Ammon's horn (tissue), 1 donor: ENCODE measurements at regions not wholly inside any gene's neighbourhood (a gene's known extent, or its start where the extent isn't known, plus 50 kb on each side); places are given as distances from the start of the nearest gene placed in this dataset.

Experiments
- DNase-seq: peaks from one replicate; pipeline ENCODE4 v3.0.0-alpha.2; 2016; ENCODE audit warnings: low spot score

DNA sequence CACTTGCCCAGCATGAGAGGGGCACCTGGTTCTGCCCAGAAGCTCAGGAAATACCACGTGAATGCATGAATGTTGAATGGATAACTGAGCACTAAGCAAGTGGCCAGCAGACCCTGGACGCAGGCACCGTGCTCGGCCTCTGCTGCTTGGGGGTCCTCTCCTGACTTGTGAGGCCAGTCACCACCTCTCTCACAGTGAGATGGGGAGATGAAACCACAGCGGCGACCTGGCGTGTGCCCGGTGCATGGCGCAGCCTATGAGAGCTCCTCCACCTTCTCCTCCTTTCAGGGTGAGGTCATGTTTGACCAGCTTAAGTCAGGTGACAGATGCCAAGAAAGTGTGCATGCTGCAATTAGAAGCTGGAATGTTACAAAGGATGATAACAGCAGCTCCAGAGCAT lies 75.5 kb downstream of the HMX1 start:
- no peak for DNase-seq

DNA sequence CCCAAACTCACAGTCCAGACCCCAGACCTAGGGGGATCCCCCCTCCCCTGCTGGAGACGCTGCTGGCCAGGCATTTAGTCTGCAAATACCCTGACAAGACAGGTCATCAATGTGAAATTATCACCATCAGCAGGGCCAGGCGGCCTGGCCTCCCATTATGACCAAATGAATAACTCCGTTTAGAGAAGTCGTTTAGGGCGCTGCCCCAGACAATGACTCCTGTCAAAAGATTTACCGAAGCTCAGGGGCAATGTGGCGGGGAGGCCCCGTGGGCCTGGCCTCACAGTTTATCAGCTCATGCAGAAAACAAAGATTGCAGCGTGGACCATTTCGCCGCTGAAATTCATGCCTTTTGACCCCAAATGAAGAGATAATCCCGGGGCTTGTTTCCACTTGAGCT lies 76.5 kb downstream of the HMX1 start:
- DNase-seq, result no peak

DNA sequence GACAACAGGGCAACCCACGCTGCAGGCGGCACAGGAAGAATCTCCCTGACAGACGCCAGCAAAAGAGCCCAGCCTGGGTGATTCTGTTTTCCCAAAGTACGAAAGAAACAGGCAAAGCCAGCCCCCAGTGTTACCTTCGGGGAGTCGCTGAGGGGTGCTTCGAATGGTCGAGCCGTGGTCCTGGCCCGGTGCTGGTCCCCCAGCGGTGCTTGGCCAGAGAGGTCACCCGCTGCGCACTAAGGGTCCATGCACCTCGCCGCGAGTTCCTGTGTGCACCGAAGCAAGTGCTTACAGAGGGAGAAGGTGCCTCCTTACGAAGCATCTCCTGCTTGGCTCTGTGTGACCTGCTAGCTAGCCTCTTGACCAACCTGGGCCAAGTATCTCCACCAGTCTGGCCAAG lies 77.1 kb downstream of the HMX1 start:
- peak; percentile 55 for DNase-seq

DNA sequence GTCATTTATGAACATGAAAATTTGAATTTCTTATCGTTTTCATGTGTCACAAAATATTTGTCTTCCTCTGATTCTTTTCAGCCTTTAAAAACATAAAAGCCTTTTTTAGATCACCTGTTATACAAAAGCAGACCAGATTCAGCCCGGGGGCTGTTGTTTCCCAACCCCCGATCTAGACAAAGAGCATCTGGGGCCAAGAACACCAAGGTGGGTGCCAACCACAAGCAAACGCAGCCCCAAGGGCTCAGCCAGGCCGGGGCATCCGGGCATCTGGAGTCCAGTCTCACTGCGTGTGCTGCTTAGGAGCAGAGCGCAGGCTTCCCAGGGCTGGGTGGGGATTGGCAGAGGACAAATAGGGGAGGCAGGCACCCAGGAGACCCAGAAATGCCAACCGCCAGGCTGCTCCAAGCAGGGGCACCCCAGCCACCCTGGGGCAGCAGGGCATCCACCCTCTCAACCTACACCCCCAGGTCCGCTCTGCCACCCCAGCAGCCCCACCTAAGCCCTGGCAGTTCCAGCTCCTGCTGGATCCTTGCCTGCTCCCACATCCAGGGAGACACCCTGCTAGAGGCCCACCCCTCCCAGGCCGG lies 78.0 kb downstream of the HMX1 start:
- DNase-seq, result no peak

DNA sequence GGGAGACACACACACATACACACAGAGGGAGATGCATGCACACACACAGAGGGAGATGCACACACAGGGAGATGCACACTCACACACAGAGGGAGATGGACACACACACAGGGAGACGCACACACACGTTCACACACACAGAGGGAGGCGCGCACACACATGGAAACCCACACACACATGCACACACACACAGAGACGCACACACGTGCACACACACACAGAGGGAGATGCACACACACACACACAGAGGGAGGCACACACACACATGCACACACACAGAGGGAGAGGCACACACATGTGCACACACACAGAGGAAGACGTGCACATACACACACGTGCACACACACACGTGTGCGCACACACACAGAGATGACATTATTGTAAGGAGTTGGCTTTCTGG lies 79.1 kb downstream of the HMX1 start:
- no peak for DNase-seq

DNA sequence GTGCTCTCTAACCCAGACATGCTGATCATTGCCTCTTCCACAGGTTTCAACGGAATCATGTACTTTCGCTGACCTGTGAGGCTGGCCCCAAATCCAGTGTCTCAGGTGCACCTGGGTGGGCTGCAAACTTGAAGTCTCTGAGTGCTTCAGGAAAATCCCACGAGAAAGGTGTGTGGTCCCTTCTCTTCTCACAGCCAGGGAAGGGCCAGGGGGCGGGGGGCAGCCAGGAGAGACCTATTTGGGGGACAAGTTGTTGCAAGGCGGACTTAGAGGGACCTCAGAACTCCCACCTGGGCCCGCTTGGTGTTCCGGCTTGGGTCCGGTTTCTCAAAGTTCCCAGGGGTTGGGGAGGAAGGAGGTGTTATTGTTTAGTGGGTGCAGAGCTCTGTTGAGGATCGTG lies 80.0 kb downstream of the HMX1 start:
- no peak for DNase-seq

DNA sequence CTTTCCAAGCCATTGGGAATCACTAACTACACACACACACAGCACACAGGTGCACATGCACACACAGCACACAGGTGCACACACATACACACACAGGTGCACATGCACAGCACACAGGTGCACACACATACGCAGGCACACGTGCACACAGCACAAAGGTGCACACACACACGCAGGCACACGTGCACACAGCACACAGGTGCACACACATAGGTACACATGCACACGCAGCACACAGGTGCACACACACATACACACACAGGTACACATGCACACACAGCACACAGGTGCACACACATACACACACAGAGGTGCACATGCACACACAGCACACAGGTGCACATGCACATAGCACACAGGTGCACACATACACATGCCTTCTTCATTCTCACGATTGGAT lies 80.9 kb downstream of the HMX1 start:
- no peak for DNase-seq

DNA sequence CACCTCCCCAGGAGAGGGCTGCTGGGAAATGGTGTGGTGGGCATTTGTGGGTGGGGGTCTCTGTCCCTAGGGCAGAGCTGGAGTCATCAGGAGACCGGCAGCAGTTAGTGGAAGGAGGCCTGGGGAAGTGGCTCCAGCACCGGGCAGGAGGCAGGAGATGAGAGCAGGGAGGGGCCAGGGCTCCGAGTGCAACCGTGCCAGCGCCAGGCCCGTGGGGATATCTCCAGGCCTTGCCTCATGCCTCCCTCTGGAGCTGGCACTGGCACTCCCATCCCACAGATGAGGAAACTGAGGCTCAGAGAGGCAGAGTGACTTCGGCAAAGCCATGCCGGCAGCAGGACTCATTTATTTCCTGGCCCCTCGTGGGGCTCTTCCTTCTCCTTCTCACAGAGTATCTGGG lies 83.5 kb downstream of the HMX1 start:
- DNase-seq, result no peak

DNA sequence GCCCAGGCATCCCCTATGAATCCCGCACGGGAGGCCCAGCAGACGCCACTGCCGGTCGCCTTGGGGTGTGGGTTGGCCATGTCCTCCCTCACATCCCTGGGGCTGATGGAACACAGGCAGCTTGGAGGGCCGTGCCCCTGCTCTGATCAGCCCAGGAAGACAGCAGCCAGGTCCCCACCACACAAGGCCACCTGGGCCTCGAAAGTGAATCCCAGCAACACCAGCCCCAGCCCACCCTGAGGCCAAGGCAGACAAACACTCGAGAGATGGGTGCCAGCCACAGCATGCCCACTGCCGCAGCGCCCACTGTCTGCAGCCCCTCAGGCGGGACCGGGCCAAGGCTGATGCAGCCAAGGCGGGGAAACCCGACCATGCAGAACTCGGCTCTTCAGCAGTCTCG lies 85.5 kb downstream of the HMX1 start:
- DNase-seq, result no peak

DNA sequence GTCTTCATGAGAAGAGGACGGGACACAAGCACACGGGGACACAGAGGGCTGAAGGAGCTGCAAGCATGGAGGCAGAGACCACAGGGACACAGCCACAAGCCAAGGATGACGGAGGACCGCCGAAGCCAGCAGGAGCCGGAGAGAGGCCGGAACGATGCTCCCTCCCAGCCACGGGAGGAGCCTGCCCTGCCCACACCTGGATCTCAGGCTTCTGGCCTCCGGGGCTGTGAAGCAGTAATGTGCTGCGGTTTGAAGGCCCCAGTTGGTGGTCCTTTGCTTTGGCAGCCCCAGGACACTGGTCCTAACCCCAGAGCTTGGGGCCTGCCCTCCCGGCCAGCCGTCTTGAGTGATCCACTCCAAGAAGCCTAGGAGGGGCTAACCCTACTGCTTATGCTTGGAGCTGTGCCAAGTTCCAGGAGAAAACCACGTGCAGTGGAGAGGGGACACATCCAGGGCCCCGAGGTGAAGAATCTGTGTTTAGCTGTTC lies 85.9 kb downstream of the HMX1 start:
- DNase-seq, result no peak

DNA sequence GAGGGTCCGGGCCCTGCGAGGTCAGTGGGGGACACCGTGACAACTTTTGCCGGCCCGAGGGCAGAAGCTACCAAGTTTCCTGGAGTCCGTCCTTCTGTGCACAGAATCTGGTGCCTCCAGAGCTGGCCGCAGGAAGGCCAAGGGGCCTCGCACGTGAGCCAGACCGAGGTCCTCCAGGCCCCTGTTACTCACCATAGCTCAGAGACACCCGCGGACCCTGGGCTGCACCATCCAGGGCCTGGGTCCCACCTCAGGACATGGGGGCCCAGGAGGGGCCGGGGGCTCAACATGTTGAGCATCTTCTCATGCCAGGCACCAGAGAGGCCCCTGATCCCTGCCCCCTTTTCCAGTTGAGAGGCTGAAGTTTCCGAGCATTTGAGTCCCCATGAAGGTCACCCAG lies 87.9 kb downstream of the HMX1 start:
- no peak for DNase-seq

DNA sequence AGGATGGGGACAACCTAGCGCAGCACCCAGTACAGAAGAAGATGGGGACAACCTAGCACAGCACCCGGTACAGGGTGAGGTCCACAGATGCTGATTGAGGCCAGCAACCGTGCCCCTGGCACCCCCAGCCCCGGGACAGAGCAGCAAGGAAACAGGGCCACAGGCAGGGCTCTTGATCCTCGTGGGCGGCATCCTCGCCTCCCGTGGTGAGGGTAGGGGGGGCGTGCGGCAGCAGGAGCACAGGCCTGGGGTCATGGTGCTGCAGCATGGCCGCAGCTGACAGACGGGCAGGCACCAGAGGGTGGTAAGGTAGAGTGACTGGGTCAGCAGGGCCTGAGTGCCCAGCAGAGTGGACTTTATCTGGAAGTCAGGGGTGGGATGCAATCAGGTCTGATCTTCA lies 89.5 kb downstream of the HMX1 start:
- no peak for DNase-seq

DNA sequence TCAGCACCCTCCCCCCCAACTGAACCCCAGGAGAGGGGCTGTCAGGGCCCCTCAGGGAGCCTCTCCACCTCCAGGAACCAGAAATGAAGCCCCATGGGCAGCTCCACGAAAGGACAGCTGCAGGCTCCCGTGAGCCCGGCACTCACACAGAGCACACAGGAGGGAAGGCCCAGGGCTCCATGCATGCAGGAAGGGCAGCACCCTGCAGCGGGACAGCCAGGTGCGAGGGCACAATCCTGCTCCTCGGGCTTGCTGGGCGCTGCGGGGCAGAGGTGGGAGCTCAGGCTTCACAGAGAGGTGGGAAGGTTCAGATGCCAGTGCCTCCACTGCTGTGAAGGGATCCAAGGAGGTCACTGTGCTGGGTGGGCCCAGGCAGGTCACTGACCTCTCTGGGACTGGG lies 90.0 kb downstream of the HMX1 start:
- no peak for DNase-seq

DNA sequence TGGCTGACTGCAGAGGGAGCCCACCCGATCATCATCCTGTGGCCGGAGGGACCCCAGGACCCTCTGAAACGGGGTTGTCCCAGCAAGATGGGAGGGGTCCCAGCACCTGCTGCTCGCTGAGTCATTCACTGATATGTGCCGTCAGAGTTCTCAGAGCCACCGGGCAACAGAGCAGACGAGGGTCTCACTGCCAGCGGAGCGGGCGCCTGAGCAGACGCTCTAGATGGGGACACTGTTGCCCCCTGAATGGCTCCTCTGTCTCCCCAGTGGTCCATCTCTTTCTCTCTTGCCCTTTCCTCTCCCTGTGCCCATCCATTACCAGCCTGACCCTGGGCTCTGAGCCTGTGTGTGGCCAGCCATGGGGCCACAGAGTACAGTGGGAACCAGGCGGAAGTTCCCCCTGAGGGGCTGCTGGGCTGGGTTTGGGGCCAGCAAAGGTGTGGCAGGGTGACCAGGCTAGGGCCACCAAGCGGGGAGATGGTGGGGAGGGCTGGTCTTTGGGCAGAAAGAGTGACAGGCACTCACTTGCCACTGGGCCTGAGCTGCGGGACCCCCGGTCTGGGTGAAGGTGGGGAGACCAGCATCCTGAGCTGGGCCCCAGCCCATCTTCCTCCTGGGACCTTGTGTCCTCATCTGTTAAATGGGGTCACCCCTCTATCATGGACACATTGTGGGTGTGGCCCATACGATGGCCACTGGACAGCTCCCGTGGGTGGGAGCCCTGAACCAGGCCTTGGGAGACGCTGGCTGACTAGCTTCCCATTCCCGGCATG lies 90.9 kb downstream of the HMX1 start:
- DNase-seq, result no peak

DNA sequence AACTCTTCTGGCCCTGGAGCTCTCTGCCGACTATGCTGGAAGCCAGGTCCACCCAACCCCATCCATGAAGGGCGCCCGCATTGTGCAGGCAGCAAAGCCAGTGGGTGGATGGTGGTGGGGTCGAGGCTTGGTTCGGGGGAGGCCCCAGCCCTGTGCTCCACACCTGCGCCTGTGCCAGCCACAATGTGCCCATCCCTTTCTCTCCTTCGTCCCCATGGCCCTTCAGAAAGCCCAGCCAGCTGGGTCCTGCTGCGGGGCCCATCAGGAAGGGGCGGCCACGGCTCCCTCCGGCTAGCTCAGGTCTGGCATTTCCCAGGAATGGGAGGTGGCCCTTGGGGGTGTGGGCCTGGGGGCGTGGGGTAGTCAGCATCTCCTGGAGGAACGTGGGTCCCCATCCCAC lies 91.6 kb downstream of the HMX1 start:
- no peak for DNase-seq

DNA sequence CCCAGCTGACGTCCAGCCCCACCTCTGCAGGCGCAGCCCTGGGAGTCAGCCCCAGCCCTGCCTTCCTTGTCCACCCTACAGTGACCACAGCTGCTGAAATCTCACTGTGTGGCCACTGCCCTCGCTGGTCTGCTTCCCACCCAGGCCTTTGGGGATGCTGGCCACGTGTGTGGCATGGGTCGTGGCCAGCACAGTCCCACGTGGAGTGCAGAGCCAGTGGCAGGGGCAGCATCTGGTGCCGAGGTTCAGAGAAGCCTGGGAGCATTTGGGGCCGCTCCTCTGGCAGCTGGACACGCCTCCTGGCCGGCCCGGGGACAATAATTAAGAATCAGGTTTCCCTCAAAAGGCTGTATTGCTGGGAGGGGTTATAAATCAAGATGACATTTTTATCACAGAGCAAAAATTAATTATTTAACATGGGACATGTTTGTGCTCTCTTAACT lies 92.1 kb downstream of the HMX1 start:
- no peak for DNase-seq

DNA sequence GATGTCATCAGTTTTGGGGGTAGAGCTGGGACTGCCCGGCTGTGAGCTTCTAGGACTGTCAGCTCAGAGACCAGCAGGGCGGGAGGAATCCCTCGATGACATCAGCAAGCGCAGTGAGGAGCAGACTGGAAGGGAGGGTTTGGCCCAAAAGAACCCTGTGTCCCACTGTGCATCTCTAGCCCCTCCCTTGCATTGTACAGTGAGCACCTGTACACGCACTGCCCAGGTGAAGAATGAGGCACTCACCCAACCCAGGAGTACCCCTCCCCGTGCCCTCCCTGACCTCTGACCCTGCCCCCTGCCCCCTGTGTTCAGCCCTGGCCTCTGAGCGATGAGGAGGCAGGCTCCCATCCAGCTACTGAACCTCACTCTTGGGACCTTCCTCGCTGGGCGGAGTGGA lies 92.9 kb downstream of the HMX1 start:
- no peak for DNase-seq

DNA sequence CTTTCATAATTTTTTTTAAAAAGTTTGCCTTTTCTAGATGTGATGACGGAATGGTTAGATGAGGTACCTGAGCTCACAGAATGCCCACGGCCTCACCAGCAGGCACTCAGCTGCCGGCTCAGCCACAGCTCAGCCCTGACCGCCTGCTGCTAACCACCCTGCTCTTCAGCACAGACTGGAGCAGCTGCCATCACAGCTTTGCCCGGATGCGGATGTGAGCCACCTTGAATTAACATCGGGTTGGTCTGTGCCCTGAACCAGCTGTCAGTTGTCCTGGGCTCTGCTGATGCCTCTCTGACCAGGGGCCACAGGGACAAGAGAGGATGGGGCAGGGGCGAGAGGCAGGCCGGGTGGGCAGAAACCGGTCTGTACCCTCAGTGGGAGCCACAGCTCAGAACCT lies 93.3 kb downstream of the HMX1 start:
- DNase-seq, result no peak

DNA sequence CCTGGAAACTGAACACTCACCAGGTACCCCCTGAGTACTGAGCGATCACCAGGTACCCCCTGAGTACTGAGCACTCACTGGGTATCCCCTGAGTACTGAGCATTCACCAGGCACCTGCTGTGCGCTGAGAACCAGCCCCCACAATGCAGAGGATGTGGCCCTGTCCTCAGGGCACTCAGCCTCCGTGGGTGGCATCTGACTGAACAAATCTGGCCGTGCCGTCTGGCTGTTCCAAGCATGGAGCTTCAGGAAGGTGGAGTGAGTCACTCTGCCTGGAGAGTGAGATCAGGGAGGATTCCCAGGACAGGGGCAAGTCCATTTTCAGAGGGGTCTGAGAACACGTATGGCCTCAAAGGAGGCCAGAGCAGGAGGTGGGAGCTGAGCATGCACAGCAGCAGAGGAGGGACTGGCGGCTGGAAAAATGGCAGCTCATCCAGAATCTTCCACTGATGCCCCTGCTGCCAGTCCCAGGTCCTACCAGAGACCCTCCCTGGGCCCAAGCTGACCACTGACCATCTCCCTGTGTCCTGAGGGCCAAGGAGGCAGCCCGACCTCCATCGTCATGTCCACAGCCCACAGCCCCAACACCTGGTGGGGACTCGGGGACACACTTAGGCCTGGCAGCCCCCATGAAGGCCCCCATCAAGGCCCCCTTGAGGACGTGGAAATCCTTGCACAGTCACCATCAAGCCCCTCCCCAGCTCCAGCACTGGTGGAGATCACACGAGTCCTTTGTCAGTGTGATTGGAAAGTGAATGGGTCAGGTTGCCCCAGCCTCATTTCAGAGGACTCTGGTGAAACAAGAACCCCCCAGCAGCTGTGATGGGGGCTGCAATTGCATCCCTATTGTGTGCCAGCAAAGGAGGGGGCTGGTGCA lies 94.1 kb downstream of the HMX1 start:
- peak; percentile 20 for DNase-seq

DNA sequence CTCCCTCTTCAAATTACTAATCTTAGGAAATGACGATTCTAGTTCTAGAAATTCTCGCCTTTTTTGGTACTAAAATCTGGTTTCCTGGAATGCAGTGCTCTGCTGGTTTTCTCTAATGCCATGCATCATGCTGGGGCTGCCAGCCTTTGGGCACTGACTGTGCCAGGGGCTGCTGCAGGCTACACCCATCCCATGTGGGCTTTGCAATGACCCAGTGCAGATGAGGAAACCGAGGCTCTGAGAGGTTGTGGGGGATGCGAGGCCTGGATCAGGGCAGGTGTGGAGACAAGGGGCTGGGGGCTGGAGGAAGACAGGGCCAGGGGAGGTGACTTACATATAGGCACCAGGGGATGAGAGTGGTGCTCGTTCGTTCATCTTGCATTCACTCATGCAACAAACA lies 95.3 kb downstream of the HMX1 start:
- no peak for DNase-seq

DNA sequence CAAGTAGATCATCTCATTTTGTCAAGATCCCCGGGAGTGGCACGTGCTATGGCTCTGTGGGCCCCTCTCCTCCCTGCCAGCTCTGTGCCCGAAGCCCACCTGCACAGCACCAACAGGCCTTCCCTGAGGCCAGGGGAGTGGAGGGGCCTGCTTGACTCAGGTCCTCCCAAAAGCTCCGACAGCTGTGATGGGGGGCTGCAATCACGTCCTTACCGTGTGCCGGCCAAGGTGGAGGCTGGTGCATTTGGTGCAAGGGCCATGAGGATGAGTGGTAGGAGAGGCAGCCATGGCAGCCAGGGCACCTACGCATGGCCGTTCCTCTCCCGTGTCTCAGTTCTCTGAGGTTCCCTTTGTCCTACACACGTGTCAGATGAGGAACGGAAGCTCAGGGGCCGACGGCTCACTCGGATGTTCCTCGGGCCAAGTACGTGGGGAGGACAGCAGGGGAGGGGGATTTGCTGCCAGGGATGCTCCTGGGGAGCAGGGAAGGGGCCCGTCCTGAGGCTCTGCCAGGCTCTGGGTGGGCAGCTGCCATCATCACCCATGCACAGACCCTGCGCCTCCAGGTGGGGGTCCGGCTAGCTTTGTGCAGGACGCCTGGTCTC lies 95.8 kb downstream of the HMX1 start:
- no peak for DNase-seq

DNA sequence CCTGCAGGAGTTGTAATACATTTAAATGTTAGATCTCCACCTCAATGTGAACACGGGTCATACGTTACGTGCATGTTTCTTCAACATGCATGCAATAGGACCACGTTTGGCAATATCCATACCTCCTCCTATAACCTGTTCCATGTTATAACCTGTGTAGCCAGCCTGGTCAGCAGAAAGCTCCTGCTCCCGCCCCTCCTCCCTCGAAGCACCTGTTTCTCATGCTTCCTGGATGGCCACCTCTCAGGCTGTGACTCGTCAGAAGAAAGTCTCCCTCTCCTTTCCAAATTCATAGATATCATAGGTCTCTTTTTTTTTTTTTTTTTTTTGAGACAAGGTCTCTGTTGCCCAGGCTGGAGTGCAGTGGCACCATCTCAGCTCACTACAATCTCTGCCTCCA lies 96.5 kb downstream of the HMX1 start:
- DNase-seq, result no peak

DNA sequence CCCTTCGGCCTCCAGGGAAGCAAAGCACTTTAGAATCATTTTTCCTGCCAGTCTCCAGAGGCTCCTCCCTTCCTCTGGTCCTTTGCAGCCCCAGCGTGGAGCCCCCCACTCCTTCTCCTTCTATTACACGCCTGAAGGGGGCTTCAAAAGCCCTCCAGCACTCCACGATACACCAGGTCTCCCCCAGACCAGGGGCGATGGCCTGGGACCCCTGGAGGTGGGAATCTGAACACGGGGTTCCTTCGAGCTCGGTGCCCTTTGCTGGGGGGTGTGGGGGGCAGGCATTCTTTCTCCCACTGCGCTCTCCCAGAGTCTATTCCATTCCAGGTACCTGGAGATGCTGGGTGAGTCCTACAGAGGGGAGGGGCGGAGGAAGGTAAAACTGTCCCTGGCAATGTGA lies 97.6 kb downstream of the HMX1 start:
- DNase-seq, result no peak
